MCF 10A (cell line): ENCODE measurements at regions not wholly inside any gene's neighbourhood (a gene's known extent, or its start where the extent isn't known, plus 50 kb on each side); places are given as distances from the start of the nearest gene placed in this dataset.
"Not testable (repeated sequence)": the region's sequence is repeated elsewhere in the genome, so short reads cannot be mapped to it uniquely, and the experiment has no call there.

Experiments
- BruUV-seq: library from RNA; stranded (reverse); fragments of 400-500 nt; replicated peaks from 2 replicates; lab custom pipeline; 2021; lab: Mats Ljungman, UMichigan
- CTCF ChIA-PET: fragments of 300-600 bp; sonication (Branson Sonifier 250); formaldehyde crosslinking; extraction: SDS; loops from one replicate; lab custom pipeline; 2021; ENCODE audit warnings: antibody characterized with exemption, inconsistent platforms; lab: Yijun Ruan, JAX
- POLR2A ChIA-PET: fragments of 300-600, 350-650 bp; sonication (Branson Sonifier 250); formaldehyde crosslinking; extraction: SDS; loops from one replicate; lab custom pipeline; 2020; ENCODE audit warnings: antibody characterized with exemption, inconsistent platforms; lab: Yijun Ruan, JAX
- DNase-seq: peaks from one replicate; pipeline ENCODE4 v3.0.0-alpha.2; 2018; ENCODE audit not compliant: unreplicated experiment
- H3K27ac Mint-ChIP-seq: one replicate; pipeline ENCODE4 v1.8.0; 2022; ENCODE audit warnings: mild to moderate bottlenecking, low read depth, mixed read lengths; ENCODE audit not compliant: unreplicated experiment
- H3K27me3 Mint-ChIP-seq: one replicate; pipeline ENCODE4 v1.8.0; 2022; ENCODE audit warnings: mixed read lengths; ENCODE audit not compliant: insufficient read depth, unreplicated experiment
- H3K36me3 Mint-ChIP-seq: one replicate; pipeline ENCODE4 v1.8.0; 2022; ENCODE audit warnings: mild to moderate bottlenecking, moderate library complexity, mixed read lengths; ENCODE audit not compliant: insufficient read depth, unreplicated experiment
- H3K4me1 Mint-ChIP-seq: one replicate; pipeline ENCODE4 v1.8.0; 2022; ENCODE audit warnings: mixed read lengths; ENCODE audit not compliant: insufficient read depth, unreplicated experiment
- H3K4me3 Mint-ChIP-seq: one replicate; pipeline ENCODE4 v1.8.0; 2022; ENCODE audit warnings: mild to moderate bottlenecking, moderate library complexity, mixed read lengths; ENCODE audit not compliant: unreplicated experiment
- H3K9me3 Mint-ChIP-seq: one replicate; pipeline ENCODE4 v1.8.0; 2022; ENCODE audit warnings: mixed read lengths; ENCODE audit not compliant: unreplicated experiment
- intact Hi-C: fragments of 100-400 bp; cut with micrococcal nuclease; formaldehyde crosslinking; loops from 2 replicates; pipeline ENCODE4 v1.14.1; 2022

DNA sequence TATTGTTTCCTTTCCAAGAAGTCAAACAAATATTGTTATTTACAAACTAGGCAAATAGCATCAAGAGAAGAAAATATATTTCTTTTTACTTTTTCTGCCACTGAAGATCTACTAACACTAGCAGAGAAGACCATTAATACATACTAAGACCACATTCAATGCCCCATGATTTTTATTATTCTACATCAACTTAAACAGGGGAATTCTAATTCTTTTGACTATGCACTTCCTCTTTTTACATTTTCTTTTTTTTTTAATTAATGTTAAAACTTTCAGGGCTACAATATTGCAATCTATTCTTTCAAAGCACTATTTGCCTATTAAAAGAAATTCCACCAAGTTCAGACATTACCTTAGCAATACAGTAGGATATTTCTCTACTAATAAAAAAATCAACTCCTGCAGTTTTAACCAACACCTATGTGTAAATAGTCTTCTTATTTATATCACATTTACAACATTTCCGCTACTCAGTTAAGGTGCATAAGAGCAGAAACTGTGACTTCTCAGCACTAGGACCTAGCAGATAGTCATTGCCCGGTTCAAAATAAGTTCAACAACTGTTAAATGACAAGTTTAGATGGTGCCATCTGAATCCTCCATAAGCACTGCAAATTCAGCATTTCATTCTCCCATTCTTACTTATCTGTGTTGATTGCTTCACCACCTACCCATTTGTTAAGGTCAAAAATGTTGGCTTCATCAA lies 513.5 kb downstream of the TTLL7 start:
- POLR2A ChIA-PET, H3K4me1 Mint-ChIP-seq, BruUV-seq, H3K27me3 Mint-ChIP-seq, H3K27ac Mint-ChIP-seq, H3K36me3 Mint-ChIP-seq, intact Hi-C loops, H3K4me3 Mint-ChIP-seq, H3K9me3 Mint-ChIP-seq, DNase-seq: not testable (repeated sequence)
- CTCF ChIA-PET: interaction anchor here (0.5 kb wide), 1 partner anchor 273 kb away, joined by 3 read pairs; no protein-coding TSS in a partner anchor

DNA sequence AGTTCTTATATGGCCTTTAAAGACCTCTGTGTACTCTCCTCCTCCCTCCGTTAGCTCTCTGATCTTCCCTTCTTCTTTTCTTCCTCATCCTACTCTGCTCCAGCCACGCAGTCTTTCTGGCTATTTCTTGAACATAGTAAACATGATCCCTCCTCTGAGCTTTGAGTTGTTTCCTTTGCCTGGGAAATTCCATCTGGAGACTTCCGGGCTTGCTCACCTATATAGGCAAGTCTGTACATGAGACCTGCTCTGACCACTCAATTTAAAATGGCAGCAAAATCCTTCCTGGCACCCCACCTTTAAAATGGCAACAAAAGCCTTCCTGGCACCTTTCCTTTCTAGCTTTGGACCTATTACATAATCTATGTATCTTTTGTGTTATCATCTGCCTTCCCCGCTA lies 517.6 kb downstream of the TTLL7 start:
- H3K27ac Mint-ChIP-seq, H3K4me3 Mint-ChIP-seq, POLR2A ChIA-PET, BruUV-seq, H3K36me3 Mint-ChIP-seq, intact Hi-C loops, H3K27me3 Mint-ChIP-seq, DNase-seq, H3K9me3 Mint-ChIP-seq, CTCF ChIA-PET, H3K4me1 Mint-ChIP-seq: not testable (repeated sequence)

DNA sequence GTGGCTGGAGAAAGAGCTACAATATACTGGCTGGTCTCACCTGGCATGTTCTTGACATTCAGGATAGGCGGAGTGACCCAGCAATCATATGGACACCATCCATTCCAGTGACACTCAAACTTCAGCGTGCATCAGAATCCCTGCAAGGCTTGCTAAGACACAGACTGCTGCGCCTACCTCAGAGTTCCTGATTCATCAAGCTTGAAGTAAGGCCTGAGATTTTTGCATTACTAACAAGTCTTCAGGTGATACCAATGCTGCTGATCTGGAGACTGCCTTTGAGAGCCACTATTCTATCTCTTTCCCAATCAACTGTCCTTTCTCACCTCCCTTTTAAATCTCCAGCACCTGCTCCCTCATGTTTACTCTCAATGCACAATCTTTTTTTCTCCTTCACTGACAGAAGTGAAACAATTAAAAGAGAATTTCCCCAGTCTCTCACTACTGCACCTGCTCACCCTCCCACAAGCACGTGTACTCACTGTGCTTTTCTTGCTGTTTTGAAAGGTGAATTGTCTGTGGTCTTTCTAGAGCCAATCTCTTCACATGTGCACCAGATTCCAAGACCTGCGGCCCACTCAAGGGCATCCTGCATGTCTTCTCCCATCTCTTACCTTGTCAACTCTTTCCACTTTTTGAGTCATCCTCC lies 519.2 kb downstream of the TTLL7 start:
- POLR2A ChIA-PET, H3K27ac Mint-ChIP-seq, H3K4me1 Mint-ChIP-seq, H3K27me3 Mint-ChIP-seq, H3K4me3 Mint-ChIP-seq, CTCF ChIA-PET, BruUV-seq, H3K9me3 Mint-ChIP-seq, H3K36me3 Mint-ChIP-seq, intact Hi-C loops, DNase-seq: not testable (repeated sequence)

DNA sequence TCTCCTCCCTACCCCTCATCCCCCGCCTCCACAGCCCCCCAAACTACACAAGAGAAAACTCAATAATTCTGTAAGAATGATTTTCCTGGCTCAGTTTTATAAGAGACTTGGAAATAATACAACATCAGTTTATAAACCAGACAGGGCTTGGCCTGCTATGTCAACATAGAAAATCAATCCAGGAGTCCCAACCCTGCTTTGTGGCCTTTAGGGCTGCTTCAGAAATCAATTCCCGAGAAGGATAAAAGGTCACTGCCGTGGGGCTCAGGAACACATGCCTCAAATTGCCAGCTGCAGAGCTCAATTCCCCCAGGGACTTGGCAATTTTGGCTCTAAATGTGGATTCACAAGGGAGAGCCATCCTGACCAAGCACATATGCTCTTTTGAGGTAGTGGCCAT lies 520.8 kb downstream of the TTLL7 start:
- H3K4me3 Mint-ChIP-seq, BruUV-seq, H3K27ac Mint-ChIP-seq, H3K4me1 Mint-ChIP-seq, intact Hi-C loops, CTCF ChIA-PET, H3K36me3 Mint-ChIP-seq, DNase-seq, POLR2A ChIA-PET, H3K27me3 Mint-ChIP-seq, H3K9me3 Mint-ChIP-seq: not testable (repeated sequence)

DNA sequence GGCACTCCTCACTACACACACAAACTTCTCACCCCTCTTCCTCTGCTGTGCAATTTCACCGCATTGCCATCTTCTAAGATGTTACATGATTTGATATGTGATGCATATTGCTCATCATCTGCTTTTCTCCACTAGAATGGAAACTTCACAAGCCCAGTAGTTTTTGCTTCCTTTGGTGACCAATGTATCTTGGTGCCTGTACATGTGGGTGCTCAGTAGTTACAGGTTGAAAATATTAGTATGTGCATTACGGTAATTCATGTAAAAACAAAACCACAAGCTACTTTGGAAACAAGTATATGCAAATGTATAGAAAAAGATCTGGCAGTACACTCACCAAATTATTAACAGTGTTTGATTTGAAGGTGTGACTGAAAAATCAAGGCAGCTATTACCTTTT lies 522.4 kb downstream of the TTLL7 start:
- H3K4me1 Mint-ChIP-seq, POLR2A ChIA-PET, H3K27ac Mint-ChIP-seq, H3K9me3 Mint-ChIP-seq, H3K27me3 Mint-ChIP-seq, BruUV-seq, H3K36me3 Mint-ChIP-seq, intact Hi-C loops, CTCF ChIA-PET, DNase-seq, H3K4me3 Mint-ChIP-seq: not testable (repeated sequence)

DNA sequence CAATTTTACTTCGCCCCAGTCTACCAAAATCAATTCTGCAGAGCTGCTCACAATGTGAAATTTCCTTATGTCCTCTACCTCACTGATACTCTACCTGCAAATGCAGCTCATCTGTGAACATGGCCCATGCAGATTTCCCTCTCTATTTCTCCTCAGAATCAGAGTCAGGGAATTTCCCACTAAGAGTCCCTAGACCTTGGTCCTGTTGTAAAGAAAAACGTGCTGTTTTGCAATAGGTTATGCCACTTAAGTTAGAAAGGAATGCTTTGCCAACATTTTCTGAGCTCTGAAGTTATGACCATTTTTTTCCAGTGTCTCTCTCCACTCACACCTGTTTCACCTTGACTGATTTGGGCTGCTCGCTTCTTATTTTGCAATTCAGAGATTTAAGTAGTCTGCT lies 524.0 kb downstream of the TTLL7 start:
- intact Hi-C loops, POLR2A ChIA-PET, H3K27me3 Mint-ChIP-seq, CTCF ChIA-PET, H3K4me3 Mint-ChIP-seq, H3K27ac Mint-ChIP-seq, H3K9me3 Mint-ChIP-seq, H3K36me3 Mint-ChIP-seq, BruUV-seq, H3K4me1 Mint-ChIP-seq: not testable (repeated sequence)
- peak; percentile 13 for DNase-seq

DNA sequence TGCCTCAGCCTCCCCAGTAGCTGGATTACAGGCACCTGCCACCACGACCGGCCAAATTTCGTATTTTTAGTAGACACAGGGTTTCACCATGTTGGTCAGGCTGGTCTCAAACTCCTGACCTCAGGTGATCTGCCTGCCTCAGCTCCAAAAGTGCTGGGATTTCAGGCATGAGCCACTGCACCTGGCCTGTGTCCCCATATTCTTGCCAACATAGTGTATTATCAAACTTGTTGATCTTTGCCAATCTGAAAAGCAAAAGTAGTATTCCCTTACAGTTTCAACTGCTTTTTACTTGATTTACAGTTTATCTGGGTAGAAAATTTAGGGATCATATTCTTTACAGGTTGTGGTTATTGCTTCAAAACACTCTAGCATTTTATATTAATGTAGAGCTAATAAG lies 524.9 kb downstream of the TTLL7 start:
- H3K9me3 Mint-ChIP-seq, H3K27ac Mint-ChIP-seq, H3K36me3 Mint-ChIP-seq, DNase-seq, intact Hi-C loops, H3K4me3 Mint-ChIP-seq, BruUV-seq, POLR2A ChIA-PET, H3K27me3 Mint-ChIP-seq, H3K4me1 Mint-ChIP-seq: not testable (repeated sequence)
- CTCF ChIA-PET: interaction anchor here (0.7 kb wide), 1 partner anchor 27 kb away, joined by 4 read pairs; no protein-coding TSS in a partner anchor

DNA sequence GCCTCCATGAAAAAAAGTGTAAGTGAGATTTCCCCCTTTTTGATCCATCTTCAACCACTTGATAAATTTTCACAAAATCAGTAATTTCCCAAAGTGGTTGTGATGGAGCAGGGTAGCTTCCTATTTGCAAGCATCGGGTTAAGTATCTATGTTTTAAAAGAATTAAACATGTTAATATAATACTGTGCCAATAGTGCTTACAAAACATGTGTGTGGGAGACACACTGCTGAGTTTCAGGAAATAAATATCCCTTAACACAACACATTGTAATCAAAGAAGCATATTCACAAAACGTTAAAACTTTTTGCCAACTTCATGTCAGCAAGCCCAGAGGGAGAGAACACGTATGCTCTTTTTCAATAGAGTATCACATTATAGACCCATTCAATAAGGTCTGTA lies 526.9 kb downstream of the TTLL7 start:
- H3K36me3 Mint-ChIP-seq, BruUV-seq, H3K27ac Mint-ChIP-seq, intact Hi-C loops, H3K4me3 Mint-ChIP-seq, H3K9me3 Mint-ChIP-seq, H3K4me1 Mint-ChIP-seq, POLR2A ChIA-PET, H3K27me3 Mint-ChIP-seq, DNase-seq, CTCF ChIA-PET: not testable (repeated sequence)

DNA sequence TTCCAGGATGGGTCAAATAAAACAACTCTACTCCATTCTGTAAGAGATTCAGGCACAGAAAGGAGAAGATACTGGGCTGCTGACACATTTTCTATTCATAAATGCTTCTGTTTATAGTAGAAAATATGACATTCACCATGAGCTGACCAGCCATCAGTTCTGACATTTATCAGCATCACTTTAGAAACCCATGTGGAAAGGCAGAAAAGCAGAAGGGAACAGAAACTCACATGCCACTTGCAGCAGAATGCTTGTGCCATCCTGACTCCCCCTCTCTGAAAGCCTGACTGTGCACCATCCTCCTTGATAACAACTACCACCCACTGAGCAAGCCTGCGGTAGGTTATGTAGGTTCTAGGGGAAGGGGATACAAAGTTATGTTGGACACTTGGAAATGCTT lies 527.7 kb downstream of the TTLL7 start:
- H3K27ac Mint-ChIP-seq, BruUV-seq, CTCF ChIA-PET, H3K36me3 Mint-ChIP-seq, H3K4me1 Mint-ChIP-seq, intact Hi-C loops, H3K4me3 Mint-ChIP-seq, H3K9me3 Mint-ChIP-seq, POLR2A ChIA-PET, DNase-seq, H3K27me3 Mint-ChIP-seq: not testable (repeated sequence)
